T-helper 2 cell (primary cell): ENCODE measurements at regions not wholly inside any gene's neighbourhood (a gene's known extent, or its start where the extent isn't known, plus 50 kb on each side); places are given as distances from the start of the nearest gene placed in this dataset.

ENCODE experiments used
- DNase-seq, 5 experiments: peaks; one replicate each; pipeline versions ENCODE4 v3.0.0 to v3.0.0-alpha.2; 2012 to 2022

- no peak for DNase-seq
Measured at GRCh38 chr7:135828604-135829003, 80.0 kb upstream of the FAM180A start.

GRCh38 chr7:135827391-135827790, 78.8 kb upstream of the FAM180A start:
- DNase-seq = no peak

- DNase-seq = no peak
Measured at GRCh38 chr7:135825406-135825805, 76.8 kb upstream of the FAM180A start.

- DNase-seq = no peak
Measured at GRCh38 chr7:135822376-135822775, 73.8 kb upstream of the FAM180A start.

GRCh38 chr7:135817583-135817982, 69.0 kb upstream of the FAM180A start:
- DNase-seq = no peak

GRCh38 chr7:135815033-135815432, 66.4 kb upstream of the FAM180A start:
- DNase-seq = no peak

GRCh38 chr7:135812148-135812547, 63.5 kb upstream of the FAM180A start:
- no peak for DNase-seq

- DNase-seq = no peak
Measured at GRCh38 chr7:135811506-135811905, 62.9 kb upstream of the FAM180A start.

GRCh38 chr7:135808206-135808605, 59.6 kb upstream of the FAM180A start:
- no peak for DNase-seq

GRCh38 chr7:135803143-135803542, 54.5 kb upstream of the FAM180A start:
- no peak for DNase-seq

GRCh38 chr7:135802697-135803096, 54.1 kb upstream of the FAM180A start:
- DNase-seq = no peak

- no peak for DNase-seq
Measured at GRCh38 chr7:135801877-135802276, 53.3 kb upstream of the FAM180A start.

- DNase-seq = peak in 2 of 5 experiments; percentile 41 to 70
Measured at GRCh38 chr7:135801045-135801693, 52.6 kb upstream of the FAM180A start.

GRCh38 chr7:135800560-135800959, 51.9 kb upstream of the FAM180A start:
- DNase-seq = no peak

- DNase-seq = peak in 1 of 5 experiments; percentile 11
Measured at GRCh38 chr7:135799881-135800280, 51.3 kb upstream of the FAM180A start.
